NCI-H748 treated with DMSO at 0.1 percent for 48 hours (cell line): ENCODE measurements at regions not wholly inside any gene's neighbourhood (a gene's known extent, or its start where the extent isn't known, plus 50 kb on each side); places are given as distances from the start of the nearest gene placed in this dataset.
"Not testable (repeated sequence)": the region's sequence is repeated elsewhere in the genome, so short reads cannot be mapped to it uniquely, and the experiment has no call there.

Experiments
- DNase-seq: peaks from one replicate; lab custom pipeline; 2025; lab: John Stamatoyannopoulos, UW

DNA sequence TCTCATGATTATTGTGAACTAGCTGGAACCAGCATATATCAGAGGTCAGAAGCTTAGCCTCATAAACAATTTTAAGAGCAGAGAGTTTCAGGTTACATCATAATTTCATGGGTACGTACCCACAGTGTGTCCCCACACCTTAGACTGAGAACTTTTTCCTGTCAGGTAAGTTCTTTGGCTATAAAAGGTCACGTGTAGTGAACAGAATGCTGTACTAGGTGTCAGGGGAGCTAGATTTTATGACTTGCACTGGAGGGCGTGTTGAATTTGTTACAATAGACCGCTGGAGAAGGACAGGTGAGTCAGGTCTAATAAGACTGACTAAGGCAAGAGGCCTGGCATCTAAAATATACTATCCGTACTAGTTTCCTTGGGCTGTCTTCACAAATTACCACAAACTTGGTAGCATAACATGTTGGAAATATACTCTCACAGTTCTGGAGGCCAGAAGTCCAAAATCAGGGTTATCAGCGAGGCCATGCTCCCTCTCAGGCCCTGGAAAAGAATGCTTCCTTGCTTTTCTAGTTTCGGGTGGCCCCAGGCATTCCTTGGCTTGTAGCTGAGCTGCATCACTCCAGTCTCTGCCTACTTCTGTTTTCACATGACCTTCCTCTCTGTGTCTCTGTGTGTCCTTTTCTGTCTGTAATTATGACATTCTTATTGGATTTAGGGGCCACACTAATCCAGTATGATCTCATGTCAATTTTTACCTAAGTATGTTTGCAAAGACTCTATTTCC, 512.0 kb upstream of the NR3C2 start:
- DNase-seq = no peak

DNA sequence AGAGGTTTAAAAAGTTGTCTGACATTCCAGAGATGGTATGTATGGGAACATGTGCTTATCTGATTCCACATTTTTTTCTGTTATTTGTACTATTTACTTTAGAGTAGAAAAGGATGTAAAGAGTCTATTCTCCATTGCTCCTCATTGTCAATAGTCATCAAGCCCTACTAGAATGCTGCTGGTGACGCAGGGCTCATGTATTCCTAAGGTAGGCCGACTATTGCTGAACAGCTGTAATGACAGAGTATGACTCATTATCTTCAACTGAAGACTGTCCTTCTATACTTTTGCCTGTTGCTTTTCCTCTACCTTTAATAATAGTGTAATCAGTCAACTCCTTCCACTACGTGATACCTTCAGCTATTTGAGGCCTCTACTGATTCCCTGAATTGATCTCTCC, 509.1 kb upstream of the NR3C2 start:
- no peak for DNase-seq

DNA sequence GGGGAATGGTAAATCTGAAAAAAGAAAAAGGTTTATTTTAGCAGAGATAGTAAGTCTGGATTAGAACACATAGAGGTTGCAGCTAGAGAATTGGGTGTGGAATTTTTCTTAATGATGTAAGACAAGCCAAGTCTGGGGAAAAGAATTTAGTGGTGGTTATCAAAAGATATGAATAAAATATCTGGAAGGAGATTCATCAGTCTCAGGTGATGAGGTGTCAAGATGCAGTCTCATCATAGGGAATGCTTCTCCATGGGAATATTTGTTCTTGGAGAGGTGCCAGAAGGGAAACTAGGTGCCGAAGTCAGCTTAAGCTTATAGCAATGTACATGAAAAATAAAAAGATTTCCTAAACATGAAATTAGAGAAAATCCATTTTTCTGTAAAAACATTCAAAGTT, 504.1 kb upstream of the NR3C2 start:
- no peak for DNase-seq

DNA sequence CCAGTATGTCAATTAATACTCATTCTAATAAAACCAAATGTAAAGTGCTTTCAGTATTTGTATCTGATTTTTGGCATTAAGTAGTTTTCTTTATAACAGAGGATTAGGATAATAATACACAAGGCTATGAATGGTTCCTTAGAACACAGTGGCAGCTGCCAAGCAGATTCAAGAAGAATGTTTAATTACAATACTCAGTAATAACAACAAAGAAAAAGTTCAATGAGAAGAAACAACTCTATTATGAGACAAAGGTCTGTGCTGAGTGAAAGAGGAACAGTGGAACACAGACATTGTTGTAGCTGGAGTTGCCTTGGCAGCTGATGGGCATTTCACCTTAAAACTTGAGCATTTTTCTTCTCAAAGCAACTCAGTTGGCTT, 502.6 kb upstream of the NR3C2 start:
- no peak for DNase-seq

DNA sequence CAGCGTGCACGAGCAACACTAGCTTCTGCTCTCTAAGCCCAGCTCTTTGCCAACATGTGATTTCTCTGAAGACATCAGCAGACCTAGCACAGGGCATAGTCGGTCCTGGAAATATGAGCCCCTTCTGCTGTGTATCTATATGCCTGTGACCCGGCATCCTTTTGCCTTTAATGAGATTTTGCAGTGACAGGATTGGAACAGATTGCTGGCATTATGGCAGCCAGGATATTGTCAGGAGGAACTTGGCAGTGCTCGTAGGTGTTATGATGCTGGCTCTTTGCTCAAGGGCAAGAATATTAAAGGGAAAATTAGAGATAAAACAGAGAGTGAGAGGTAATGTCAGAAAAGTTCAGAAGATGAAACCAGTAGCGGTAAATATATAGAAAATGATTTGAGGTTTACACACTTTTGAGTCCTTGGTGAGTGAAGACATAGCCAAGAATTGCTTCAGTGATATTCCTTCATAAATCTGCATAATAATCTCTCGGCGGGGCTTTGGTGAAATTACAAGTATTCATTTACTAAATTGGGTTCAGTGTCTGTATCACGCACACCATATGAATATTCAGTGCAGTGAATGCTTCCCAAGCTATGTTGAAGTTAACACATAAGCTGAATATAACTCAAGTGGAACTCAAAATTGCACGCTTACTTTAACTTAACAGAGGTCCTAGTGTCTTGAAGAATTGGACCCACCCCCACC, 502.1 kb upstream of the NR3C2 start:
- no peak for DNase-seq

DNA sequence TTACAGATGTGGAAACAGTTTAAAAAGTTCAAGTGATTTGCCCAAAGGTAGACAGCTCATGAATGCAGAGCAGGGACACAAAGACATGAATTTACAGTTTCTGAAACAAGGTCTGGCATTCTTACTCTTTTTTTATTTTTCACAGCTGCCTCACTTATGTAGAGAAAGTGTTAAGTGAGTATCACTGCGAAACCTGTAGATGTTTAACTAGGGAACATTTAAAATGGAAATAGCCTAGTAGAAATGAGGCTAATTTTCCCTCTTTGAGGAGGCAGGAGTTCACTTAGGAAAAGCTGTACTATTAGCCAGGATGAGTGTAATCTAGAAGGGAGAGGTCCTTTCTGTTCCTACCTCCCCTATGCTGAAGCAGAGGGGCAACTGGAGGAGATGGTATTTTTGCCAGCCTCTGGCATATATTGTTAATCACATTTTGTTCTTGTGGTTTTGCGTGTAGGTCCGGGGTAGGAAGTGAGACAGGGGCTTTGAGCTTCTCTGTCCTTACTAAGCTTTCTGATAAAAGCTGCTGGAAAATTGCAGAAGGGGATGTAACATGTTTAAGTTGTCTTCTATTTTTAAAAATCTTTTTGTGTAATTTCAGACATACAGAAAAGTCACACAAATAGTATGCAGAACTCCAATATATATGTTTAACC, 492.8 kb upstream of the NR3C2 start:
- no peak for DNase-seq

DNA sequence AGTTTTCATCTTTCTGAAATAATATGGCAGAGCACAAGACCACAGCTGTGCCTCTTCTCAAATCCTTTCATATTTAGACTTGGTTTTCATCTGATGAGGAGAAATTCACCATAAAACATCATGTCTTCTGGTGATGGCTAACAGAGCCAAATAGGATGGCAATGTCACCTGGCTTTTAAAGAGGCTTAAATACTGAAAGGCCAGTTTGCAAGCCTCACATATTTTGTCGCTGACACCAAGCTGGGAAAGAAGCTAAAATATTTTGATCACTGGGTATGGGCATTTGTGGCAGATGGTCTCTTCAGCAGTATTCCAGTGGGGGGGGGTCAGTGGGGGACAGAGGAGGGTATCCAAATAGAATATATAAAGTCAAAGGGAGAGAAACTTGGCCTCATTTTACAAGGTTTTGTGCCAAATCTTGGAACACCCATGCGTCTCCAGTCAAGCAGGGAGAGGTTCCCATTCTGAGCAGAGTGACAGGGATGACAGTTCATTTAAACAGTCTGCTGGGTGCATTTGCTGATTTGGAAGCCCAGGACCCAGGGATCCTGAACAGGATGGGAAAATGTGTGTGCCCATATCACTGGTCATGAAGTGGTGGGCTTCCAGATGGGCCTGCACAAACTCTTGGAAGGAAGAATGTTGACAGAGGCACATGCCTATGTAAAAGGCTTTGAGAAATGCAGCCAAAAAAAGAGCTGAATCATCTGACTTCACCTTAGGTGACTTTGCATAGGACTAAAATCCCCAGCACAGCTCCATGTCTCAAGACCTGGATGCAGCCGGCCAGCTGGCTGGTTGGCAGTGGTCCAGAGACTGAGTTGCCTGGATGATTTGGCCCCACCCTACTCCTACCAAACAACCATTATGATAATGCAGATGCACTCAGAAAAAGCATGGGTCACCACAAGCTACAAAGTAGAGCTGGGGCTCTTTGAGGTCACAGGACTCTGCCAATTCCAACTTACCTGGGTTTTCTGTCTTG, 484.4 kb upstream of the NR3C2 start:
- no peak for DNase-seq

DNA sequence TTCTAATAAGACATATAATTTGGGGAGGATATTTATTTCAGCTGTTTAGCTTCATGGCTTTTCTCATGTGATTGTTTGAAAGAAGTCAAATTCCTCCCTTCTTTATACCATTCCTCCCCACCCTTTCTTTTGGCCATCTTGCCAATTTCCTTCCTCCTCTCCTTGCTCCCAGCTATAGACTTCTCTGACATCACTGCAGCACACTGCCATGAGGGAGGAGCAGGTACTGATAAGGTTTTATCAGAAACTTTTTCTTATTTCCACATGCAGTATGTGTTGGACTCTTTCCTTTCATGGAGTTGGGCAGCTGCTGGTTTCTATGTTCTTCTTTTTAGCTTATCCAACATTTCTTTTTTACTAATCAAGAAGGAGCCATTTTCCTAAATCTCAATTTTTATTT, 481.7 kb upstream of the NR3C2 start:
- DNase-seq = no peak

DNA sequence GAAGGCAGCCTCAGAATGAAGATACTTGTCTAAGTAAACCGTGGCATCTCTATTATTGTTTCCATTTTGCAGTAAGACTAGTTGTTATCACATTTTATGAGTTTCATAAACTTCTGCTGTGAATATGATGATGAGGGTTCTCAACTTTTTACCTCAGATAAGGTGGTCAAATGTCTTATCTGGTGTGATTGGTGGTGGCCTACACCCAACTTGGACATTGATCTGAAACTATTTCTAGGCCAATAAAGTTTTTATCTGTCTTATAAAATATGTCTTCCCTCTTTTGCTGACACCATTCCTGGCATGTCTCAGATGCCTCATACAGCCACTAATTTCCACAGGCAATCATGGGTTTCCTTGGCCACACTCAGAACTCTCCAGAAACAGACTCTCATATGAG, 480.3 kb upstream of the NR3C2 start:
- no peak for DNase-seq

DNA sequence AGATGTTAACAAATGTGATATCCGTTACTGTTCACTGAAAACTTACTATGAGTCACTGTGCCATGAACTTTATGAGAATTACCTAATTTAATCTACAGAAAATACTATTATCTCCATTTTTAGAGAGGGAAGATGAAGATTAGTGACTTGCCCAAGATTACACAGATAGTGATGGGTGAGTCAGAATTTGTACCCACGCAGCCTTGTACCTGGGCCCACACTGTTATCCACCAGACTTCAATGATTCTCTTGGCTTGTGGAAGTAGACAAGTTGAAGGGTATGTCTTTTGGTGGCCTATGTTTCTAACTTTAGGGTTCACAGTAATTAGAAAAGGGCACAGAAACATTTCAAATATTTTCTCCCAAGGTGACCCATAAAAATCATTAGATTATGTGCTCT, 472.5 kb upstream of the NR3C2 start:
- no peak for DNase-seq

DNA sequence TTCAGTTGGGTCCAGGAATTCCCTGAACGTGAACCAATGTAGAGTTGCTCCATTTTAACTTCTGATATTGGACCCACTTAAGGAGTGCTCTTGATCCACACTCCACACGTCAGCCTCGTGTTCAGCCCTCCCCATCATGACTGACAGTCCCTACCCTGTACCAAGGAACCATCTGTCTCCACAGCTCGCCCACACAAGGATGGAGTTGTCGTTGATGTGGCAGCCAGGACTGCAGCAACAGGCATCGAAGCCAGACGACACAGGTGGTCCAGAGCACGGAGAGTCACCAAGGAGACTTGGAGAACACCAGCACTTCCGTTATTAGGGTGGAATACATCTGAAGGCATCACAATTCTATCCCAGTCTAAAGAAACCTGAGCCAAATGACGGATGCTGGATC, 472.1 kb upstream of the NR3C2 start:
- no peak for DNase-seq

DNA sequence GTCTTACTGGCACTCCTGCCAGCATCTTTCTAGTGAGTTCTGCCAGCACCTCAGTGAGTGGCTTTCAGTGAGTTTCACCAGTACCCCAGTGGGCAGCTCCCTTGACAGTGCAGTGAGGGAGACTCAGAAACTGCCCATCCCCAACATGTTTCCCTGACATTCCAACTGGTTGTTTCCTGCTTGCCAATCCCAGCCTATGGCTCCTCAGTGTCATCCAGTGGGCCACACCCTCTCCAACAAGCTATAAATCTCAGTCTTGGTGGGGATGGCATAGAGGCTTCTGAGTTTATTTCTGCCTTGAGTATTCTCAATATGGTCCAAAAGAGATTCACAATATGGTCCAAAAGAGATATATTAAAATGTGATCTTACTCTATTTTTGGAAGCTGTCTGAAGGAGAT, 461.2 kb upstream of the NR3C2 start:
- DNase-seq = no peak

DNA sequence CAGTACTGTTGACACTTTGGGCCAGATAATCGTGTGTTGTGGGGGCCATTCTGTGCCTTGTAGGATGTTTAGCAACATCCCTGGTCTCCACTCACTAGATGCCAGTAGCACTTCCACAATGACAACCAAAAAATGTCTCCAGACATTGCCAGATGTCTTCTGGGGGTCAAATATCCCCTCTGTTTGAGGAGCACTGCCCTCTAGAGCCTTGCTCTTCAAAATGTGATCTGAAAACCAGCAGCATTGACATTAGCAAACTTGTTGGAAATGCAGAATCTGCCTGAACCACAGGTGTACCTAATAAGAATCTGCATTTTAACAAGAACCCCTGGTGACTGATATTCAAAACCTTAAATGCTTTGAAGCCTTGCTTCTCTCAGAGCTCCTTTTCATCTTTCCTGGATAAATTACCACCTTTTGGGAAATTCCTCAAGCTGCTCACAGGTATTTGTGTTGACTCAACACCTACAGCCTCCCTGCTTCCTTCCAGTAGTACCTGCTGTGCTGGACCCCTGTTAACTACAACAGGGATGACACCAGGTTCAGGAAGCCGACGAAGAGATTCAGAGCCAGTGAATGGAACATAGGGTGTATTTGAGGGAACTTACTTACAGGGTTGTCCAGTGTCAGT, 459.0 kb upstream of the NR3C2 start:
- DNase-seq = no peak

DNA sequence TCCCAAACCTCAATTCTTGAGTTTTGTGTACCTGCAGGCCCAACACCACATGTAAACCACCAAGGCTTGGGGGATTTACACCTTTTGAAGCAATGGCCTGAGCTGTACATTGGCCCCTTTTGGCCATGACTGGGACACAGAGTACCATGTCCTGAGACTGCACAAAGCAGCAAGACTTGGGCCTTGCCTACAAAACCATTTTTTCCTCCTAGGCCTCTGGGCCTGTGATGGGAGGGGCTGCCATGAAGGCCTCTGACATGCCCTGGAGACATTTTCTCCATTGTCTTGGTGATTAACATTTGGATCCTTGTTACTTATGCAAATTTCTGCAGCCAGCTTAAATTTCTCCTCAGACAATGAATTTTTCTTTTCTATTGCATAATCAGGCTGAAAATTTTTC, 455.9 kb upstream of the NR3C2 start:
- DNase-seq = not testable (repeated sequence)

DNA sequence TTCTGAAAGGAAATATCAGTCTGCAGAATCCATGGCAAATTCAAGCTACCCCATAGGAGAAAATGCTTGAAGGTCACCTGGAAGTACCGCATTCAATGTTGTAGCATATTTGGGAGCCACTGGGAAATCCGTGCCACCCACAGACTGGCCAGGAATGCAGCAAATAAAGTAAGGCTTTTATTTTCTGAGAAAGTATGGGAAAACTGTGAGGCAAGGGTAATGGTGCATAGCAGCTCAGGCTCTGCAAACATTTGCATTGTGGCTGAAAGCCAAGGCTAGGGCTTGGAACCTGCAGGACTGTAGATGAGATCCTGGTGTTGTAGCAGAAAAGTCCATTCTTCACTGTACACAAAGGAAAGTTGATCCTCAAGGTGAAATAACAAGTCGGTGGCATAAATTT, 450.9 kb upstream of the NR3C2 start:
- no peak for DNase-seq

DNA sequence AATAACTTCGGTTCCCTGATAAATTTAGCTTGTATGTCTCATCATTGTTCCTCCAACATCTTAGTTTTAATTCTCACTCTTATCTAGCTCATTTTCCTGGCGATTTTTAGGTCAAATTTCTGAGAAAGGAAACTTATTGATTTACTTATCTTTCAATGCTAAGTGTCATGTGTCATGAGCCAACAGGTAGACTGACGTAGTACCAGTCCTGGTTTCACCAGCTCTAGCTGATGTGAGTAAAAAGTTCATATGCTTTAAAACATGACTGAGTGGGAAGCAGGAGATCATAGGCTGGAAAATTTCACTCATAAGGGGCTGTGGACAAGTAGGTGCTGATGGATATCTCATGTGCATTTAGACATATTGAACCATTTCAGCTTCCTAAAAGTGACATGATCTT, 441.7 kb upstream of the NR3C2 start:
- no peak for DNase-seq

DNA sequence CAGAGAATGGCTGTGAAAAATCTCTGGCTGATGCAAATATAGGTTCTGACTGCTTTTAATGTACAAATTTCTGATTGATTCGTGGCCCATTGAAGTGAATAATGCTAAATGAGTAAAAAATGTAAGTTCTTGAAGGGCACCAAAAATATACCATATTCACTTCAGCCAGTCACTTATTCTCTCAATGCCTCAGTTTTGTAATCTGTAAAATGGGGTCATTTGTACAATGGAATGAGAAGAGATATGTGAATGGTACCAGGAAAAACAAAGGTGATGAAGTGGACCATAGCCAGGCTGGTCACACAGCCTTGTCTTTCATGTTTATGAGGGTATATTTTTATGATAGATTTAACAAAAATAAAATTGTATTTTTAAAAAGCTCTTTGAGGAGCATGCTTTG, 441.2 kb upstream of the NR3C2 start:
- DNase-seq = no peak

DNA sequence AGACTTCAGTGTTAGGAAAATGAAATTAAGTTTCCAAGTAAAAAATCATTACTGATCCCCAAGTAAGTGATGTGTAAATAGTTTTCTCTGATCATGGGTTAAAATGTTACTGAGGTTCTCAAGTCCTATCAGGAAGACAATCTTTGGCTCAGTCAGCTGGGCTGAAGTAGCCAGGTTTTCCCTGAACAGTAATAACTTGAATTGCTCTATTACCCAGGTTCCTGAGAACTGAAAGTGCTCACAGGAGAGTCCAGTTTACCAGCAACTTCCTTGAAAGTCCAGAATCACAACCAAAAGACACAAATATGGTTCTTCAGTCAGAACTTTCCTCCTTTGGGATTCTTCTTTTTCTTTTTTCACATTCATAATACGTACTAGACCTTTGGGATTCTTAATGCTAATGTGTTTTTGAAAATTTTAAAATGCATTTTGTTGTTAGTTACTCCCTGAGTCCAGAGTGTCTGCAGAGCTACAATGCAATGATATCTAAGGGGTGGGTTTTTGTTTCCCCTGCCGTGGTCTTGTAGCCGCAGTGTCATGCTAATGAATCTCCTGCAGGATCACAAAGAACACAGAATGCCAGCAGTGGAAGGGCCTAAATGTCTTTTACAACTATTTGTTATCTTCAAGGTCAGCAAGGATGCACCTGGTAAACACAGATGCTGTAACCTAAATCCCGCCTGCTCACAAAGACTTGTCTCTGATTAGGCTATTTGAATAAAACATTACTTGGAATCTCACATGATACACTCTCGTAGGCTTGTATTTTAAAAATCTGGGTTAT, 439.8 kb upstream of the NR3C2 start:
- no peak for DNase-seq

DNA sequence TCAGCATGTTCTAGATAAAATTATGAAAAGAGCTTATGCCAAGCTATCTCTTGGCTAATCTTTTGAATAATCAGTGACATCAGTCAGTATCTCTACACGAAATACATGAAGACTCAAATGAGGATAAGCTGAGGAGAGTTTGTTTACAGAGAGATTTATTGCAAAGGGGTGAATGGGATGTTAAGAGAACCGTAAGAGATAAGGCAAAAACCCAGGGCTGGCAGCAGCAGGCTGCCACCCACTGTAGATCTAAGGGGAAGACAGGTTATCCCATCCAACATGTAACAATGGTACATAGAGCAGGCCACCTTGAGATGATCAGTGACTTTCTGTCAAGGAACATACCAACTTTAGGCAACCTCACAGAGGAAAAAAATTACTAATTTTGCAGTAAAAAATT, 432.1 kb upstream of the NR3C2 start:
- no peak for DNase-seq

DNA sequence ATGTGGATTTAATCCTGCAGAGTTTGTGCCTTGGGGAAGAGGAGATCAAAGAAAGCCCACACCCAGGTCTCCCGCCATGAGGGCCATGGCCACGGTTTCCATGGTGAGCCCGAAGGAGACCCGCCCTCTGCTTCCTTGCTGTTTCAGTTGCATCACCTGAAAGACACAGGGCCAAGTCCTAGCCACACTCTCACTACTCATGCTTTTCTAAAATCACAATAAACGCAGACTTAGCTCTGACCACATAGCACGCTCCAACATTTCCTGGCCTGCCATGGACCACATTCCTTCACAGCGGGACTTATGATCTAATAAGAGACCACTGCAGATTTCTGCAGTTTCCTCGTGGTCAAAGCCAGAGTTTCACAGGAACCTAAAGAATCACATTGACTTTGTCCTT, 426.0 kb upstream of the NR3C2 start:
- no peak for DNase-seq

DNA sequence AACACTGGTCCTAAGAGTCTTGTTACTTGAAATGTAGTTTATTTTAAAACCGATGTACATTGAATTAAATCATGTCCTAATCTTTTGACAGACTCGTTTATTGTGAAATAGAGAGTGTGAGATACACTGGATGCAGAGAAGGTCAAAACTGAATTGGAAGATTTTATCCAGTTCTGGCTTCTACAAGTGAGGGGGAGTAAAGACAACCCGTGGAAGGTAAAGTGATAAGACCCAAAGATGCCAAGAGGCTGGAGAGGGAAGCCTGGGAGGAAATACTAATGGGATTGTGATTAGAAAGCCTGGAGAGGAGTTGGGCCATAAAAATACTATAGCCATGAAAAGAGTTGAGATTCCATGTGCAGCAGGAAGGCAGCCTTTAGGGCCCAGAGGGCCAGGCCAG, 424.5 kb upstream of the NR3C2 start:
- no peak for DNase-seq
